ENCODE measurements at regions not wholly inside any gene's neighbourhood (a gene's known extent, or its start where the extent isn't known, plus 50 kb on each side); places are given as distances from the start of the nearest gene placed in this dataset.
A peak's percentile ranks its signal among the peaks of the same experiment; 100 is the strongest.

DNA sequence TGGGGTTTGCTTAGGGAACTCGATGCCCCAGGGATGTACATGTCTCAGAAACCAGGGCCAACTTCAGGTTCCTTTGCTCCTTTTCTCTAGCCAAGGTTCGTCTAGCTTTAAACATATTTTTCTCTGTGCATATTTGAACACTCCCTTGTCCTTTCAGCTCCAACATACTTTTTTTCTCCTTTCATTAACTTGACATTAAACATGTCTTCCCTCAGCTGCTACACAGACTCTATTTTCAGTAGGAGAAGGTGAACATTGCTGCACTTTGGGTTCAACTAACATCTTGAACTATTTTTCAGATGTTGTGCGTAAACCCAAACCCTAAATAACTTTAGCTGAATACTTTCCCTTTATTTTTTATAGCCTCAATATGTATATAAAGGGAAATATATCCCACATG is 212.9 kb downstream of the MTX2 start:
- Histone ChIP-seq H3K4me3 (ENCODE audit: low read depth, low read length) (no peak overlapping the region), H3K36me3 (ENCODE audit: control insufficient read depth, insufficient read depth, low read length) (no peaks in the 10 kb centered on the region), H3K27me3 (ENCODE audit: control insufficient read depth, insufficient read depth, low read length) (no peaks in the 10 kb centered on the region), H3K4me1 (ENCODE audit: control insufficient read depth, insufficient read depth, low read length) (peaks cover 8% of the 10 kb centered on the region), H3K27ac (ENCODE audit: low read depth, low read length) (no peak overlapping the region), H3K9me3 (ENCODE audit: control insufficient read depth, insufficient read depth, low read length) (no peaks in the 10 kb centered on the region)
- no peak for DNase-seq (ENCODE audit: low read depth in 4 of 6, low spot score in 6 of 6)
- 74% methylated on average over 2 of the region's 3 CpGs for WGBS (ENCODE audit: insufficient coverage)

DNA sequence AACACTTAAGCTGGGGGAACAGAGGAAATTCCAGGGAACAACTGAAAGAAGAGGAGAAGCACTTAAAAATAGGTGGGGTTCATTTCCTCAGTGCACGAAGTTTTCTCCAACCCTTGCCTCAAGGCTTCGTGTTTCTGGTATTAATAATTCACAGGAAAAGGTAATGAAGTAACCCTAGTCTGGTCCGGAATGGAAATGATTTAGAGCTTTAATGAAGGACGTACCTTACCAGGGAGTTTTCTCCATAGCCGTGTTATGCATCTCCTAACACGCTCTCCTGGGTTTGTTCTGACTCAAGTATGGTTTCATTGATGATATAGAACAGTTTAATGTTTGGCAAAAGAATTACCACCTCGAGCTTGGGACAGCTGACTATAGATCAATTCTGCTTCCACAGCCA is 214.2 kb downstream of the MTX2 start:
- no peaks in the 10 kb centered on the region for H3K36me3 ChIP-seq (ENCODE audit: control insufficient read depth, insufficient read depth, low read length)
- peaks cover 8% of the 10 kb centered on the region for H3K4me1 ChIP-seq (ENCODE audit: control insufficient read depth, insufficient read depth, low read length)
- WGBS (ENCODE audit: insufficient coverage) = no CpG with 5 or more reads among the region's 7 CpGs

DNA sequence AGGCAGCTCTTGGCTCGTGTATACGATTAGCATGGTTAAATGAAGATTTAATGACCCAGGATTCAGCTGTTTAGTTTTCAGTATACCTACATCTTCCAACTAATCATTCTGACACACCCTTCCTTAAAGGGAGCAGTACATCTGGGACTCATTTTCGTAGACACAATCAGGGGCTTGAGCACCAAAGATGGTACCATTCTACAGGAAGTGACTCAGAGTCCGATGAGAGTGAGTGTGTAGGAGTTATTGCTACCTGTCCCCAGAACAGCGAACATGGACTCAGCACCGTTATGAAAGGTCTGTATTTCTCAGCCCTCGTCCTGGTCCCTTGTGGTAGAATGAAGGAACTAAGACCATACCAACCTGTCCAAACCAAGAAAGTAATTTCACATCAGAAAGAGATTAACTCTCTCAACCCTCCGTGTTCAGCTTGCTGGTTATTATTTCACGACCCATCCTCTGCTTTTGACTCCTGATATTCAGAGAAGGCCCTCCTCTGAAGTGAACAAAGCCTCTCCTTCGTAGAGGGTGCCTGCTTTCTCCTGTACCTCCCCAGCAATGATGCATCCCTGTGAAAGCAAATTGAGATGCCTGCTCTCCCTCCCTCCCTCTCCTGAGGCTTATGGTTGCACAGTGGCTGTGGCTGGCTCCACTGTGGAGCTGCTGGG is 214.8 kb downstream of the MTX2 start:
- WGBS (ENCODE audit: insufficient coverage) = 70% methylated on average over 5 of the region's 10 CpGs
- H3K27ac ChIP-seq (ENCODE audit: low read depth, low read length) = no peak overlapping the region
- peak in 1 of 6 donors; percentile 26 for DNase-seq (ENCODE audit: low read depth in 4 of 6, low spot score in 6 of 6)
- H3K27me3 ChIP-seq (ENCODE audit: control insufficient read depth, insufficient read depth, low read length) = peaks cover 4% of the 10 kb centered on the region
- H3K9me3 ChIP-seq (ENCODE audit: control insufficient read depth, insufficient read depth, low read length) = no peaks in the 10 kb centered on the region
- no peak overlapping the region for H3K4me3 ChIP-seq (ENCODE audit: low read depth, low read length)
- H3K4me1 ChIP-seq (ENCODE audit: control insufficient read depth, insufficient read depth, low read length) = peaks cover 8% of the 10 kb centered on the region
- H3K36me3 ChIP-seq (ENCODE audit: control insufficient read depth, insufficient read depth, low read length) = no peaks in the 10 kb centered on the region

More for the DNA sequence above, 214.2 kb downstream of the MTX2 start:
- Histone ChIP-seq H3K27ac (ENCODE audit: low read depth, low read length) (no peak overlapping the region), H3K4me3 (ENCODE audit: low read depth, low read length) (no peak overlapping the region), H3K9me3 (ENCODE audit: control insufficient read depth, insufficient read depth, low read length) (no peaks in the 10 kb centered on the region), H3K27me3 (ENCODE audit: control insufficient read depth, insufficient read depth, low read length) (peaks cover 4% of the 10 kb centered on the region)
- DNase-seq (ENCODE audit: low read depth in 4 of 6, low spot score in 6 of 6) = no peak

DNA sequence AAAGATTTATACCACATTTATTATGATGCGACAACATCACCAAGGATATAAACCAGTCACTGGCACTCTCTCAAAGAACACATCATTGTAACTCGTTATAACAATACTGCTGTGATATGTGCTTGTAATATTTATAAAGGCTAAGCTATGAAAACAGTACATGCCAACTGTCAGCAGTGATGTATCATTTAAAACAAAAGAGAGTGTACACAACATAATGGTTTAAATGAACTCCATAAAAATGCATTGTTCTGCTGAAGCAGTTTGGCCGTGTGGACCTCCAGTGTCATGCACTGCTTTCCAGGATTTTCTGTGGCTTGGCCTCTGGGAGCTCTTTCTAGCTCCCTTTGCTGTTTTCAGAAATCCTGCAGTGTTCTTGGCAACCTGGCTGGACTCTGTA is 215.6 kb downstream of the MTX2 start:
- no peak overlapping the region for H3K4me3 ChIP-seq (ENCODE audit: low read depth, low read length)
- 9% methylated on average over 1 of the region's 3 CpGs for WGBS (ENCODE audit: insufficient coverage)

DNA sequence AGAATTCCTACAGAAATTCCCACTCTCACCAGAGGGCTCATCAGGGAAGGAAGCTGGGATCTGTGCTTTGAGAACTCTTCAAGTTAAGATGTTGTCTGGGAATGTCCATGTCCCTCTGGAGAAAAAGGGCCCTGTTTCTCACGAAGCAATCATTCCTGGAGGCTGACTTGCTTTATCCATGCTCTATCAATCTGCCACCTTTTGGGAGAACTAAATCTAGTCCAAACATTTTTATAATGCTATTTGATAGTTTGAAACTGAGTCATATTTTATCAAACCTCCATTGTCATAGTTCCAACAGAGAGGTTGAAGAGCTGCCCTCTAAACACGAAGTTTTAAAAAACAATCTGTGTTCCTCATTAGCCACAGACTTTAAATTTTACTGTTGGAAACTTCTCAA is 219.2 kb downstream of the MTX2 start:
- no peak overlapping the region for H3K27ac ChIP-seq (ENCODE audit: low read depth, low read length)
- peaks cover 4% of the 10 kb centered on the region for H3K27me3 ChIP-seq (ENCODE audit: control insufficient read depth, insufficient read depth, low read length)
- DNase-seq (ENCODE audit: low read depth in 4 of 6, low spot score in 6 of 6) = no peak
- H3K4me3 ChIP-seq (ENCODE audit: low read depth, low read length) = no peak overlapping the region
- peaks cover 26% of the 10 kb centered on the region for H3K4me1 ChIP-seq (ENCODE audit: control insufficient read depth, insufficient read depth, low read length)
- no CpG with 5 or more reads among the region's 2 CpGs for WGBS (ENCODE audit: insufficient coverage)
- no peaks in the 10 kb centered on the region for H3K36me3 ChIP-seq (ENCODE audit: control insufficient read depth, insufficient read depth, low read length)
- no peaks in the 10 kb centered on the region for H3K9me3 ChIP-seq (ENCODE audit: control insufficient read depth, insufficient read depth, low read length)

More for the DNA sequence above, 215.6 kb downstream of the MTX2 start:
- Histone ChIP-seq H3K27me3 (ENCODE audit: control insufficient read depth, insufficient read depth, low read length) (peaks cover 4% of the 10 kb centered on the region), H3K36me3 (ENCODE audit: control insufficient read depth, insufficient read depth, low read length) (no peaks in the 10 kb centered on the region), H3K9me3 (ENCODE audit: control insufficient read depth, insufficient read depth, low read length) (no peaks in the 10 kb centered on the region), H3K27ac (ENCODE audit: low read depth, low read length) (no peak overlapping the region), H3K4me1 (ENCODE audit: control insufficient read depth, insufficient read depth, low read length) (peaks cover 12% of the 10 kb centered on the region)
- peak in 2 of 6 donors; percentile 56 to 62 for DNase-seq (ENCODE audit: low read depth in 4 of 6, low spot score in 6 of 6)

DNA sequence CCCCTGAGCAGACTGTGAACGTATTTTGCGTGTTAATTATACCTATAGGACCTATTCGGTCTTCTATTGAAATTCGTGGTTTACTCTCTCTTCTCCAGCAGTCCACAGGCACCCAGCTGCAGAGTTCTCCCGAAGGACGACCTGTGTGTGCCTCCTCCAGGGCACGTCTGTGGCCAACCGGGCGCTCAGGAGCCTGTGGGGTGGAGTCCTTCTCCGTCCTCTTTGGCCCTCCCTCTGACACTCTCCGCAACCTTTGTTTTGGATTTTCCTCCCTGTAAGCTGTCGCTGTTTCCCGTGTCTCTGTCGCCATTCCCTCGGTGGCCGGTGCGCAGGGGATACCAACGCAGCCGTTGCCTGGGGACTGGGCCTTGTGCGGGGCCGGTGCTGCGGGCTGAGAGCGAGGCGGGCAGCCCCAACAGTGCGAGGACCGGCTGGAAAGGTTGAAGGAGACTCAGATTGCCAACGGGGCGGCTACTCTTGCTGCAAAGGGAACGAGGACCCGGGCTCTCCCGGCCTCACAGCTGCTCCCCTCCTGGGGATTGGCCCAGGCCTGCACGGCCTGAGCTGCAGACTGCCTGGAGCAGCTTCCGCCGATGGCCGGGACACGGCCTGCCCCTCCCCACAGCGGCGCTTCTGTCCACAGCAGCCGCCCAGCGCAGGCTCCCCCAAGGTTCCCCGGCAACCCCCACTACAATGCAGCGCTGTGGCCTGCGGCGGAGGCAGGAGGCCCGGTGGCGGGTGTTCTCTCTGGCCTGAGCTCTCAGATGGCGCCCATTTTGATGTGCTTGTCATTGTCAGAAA is 221.0 kb downstream of the MTX2 start:
- H3K36me3 ChIP-seq (ENCODE audit: control insufficient read depth, insufficient read depth, low read length) = no peaks in the 10 kb centered on the region
- WGBS (ENCODE audit: insufficient coverage) = 13% methylated on average over 44 of the region's 47 CpGs
- peaks cover 23% of the 10 kb centered on the region for H3K4me1 ChIP-seq (ENCODE audit: control insufficient read depth, insufficient read depth, low read length)
- peak in 2 of 6 donors; percentile 74 to 81 for DNase-seq (ENCODE audit: low read depth in 4 of 6, low spot score in 6 of 6)
- H3K27ac ChIP-seq (ENCODE audit: low read depth, low read length) = peak overlapping the region; percentile 48
- H3K9me3 ChIP-seq (ENCODE audit: control insufficient read depth, insufficient read depth, low read length) = no peaks in the 10 kb centered on the region
- H3K4me3 ChIP-seq (ENCODE audit: low read depth, low read length) = no peak overlapping the region
- peaks cover 4% of the 10 kb centered on the region for H3K27me3 ChIP-seq (ENCODE audit: control insufficient read depth, insufficient read depth, low read length)

DNA sequence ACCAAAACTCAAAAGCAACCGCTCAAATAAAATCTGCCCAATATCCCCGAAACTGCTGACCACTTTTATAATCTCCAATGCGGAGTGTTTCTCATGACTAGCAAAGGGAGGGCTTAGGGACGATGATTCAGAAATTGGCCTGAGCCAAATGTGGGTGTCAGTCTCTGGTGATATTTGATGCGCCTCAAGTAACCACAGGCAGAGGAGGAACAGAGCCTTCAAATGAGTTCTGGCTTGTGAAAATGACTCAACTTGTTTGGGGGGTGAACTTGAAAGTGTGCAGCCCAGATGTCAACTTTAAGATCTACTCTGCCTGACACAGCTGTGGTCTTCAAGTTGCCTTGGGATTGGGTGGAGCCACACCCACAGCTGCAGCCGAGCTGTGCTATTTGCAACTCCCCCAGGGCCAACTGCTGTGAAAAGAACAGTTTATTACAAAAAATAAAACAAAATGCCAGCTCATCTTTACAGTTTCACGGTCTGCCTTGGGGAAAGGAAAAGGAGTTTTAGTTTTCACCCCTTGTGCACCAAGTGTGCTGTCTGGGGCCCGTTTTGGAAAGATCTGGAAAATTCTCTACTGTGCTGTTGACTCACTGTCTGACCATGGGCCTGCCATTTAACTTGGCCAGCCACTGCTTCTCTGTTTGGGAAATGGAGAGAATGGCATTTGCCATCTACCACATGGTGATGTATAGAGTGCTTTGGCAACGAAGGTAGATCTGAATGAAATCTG is 222.1 kb downstream of the MTX2 start:
- Histone ChIP-seq H3K27ac (ENCODE audit: low read depth, low read length) (peak overlapping the region; percentile 48), H3K4me1 (ENCODE audit: control insufficient read depth, insufficient read depth, low read length) (peaks cover 21% of the 10 kb centered on the region), H3K36me3 (ENCODE audit: control insufficient read depth, insufficient read depth, low read length) (no peaks in the 10 kb centered on the region), H3K27me3 (ENCODE audit: control insufficient read depth, insufficient read depth, low read length) (peaks cover 4% of the 10 kb centered on the region), H3K4me3 (ENCODE audit: low read depth, low read length) (no peak overlapping the region), H3K9me3 (ENCODE audit: control insufficient read depth, insufficient read depth, low read length) (no peaks in the 10 kb centered on the region)
- DNase-seq (ENCODE audit: low read depth in 4 of 6, low spot score in 6 of 6) = peak in 2 of 6 donors; percentile 7 to 40
- WGBS (ENCODE audit: insufficient coverage) = 71% methylated on average over 5 of the region's 9 CpGs

DNA sequence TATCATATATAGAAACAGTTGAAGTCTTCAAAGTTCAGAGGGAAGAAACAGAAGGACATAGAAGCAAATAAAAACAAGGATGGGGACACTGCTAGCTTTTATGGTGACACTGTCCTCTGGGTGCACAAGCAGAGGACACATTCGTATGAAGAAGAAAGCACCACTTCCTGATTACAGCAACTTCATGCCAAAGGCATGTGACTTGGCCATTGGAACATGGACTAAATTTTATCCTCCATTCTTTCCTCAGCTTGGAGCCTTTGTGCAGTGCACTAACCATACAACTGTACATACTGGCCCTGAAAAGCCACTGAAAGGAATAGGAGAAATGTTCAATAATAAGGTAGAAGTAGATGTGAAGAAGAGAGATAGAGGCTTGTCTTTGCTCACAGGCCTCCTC is 223.3 kb downstream of the MTX2 start:
- H3K9me3 ChIP-seq (ENCODE audit: control insufficient read depth, insufficient read depth, low read length) = no peaks in the 10 kb centered on the region
- peaks cover 21% of the 10 kb centered on the region for H3K4me1 ChIP-seq (ENCODE audit: control insufficient read depth, insufficient read depth, low read length)
- no peak overlapping the region for H3K27ac ChIP-seq (ENCODE audit: low read depth, low read length)
- peak in 1 of 6 donors; percentile 7 for DNase-seq (ENCODE audit: low read depth in 4 of 6, low spot score in 6 of 6)
- H3K36me3 ChIP-seq (ENCODE audit: control insufficient read depth, insufficient read depth, low read length) = no peaks in the 10 kb centered on the region
- H3K4me3 ChIP-seq (ENCODE audit: low read depth, low read length) = no peak overlapping the region
- peaks cover 4% of the 10 kb centered on the region for H3K27me3 ChIP-seq (ENCODE audit: control insufficient read depth, insufficient read depth, low read length)
- no CpG with 5 or more reads among the region's 1 CpG for WGBS (ENCODE audit: insufficient coverage)

DNA sequence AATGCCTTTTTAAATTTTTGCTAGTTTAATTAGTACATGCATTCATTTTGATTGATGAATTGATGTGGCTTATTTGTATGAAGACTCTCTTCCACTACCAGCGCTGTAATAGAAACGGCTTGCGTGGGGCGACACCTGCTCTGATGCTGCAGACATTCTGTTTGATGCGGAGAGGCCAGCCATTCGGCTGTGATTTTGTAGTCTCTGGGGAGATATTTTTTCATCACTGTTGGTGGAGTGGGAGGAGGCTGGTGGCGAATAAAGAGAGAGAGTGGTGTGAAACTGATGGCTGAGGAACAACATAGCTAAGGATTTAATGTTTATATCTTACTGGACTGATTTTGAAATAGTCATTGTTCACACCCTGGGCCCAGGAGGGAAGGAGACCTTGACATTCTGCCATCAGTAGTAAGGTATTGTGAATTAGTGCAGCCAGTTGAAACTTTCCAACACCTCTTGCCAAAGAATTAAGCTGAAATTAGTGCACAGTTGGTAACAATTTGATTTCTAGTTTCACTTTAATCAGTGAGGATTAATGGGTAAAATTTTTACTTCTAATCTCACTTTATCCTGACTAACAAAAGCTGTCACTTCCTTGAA is 224.1 kb downstream of the MTX2 start:
- 59% methylated on average over 7 of the region's 7 CpGs for WGBS (ENCODE audit: insufficient coverage)
- peaks cover under 1% of the 10 kb centered on the region for H3K27me3 ChIP-seq (ENCODE audit: control insufficient read depth, insufficient read depth, low read length)
- H3K27ac ChIP-seq (ENCODE audit: low read depth, low read length) = no peak overlapping the region
- peak in 1 of 6 donors; percentile 81 for DNase-seq (ENCODE audit: low read depth in 4 of 6, low spot score in 6 of 6)
- H3K9me3 ChIP-seq (ENCODE audit: control insufficient read depth, insufficient read depth, low read length) = no peaks in the 10 kb centered on the region
- no peaks in the 10 kb centered on the region for H3K36me3 ChIP-seq (ENCODE audit: control insufficient read depth, insufficient read depth, low read length)
- H3K4me1 ChIP-seq (ENCODE audit: control insufficient read depth, insufficient read depth, low read length) = peaks cover 21% of the 10 kb centered on the region
- H3K4me3 ChIP-seq (ENCODE audit: low read depth, low read length) = no peak overlapping the region
